ENCODE measurements at regions not wholly inside any gene's neighbourhood (a gene's known extent, or its start where the extent isn't known, plus 50 kb on each side); places are given as distances from the start of the nearest gene placed in this dataset.

DNA sequence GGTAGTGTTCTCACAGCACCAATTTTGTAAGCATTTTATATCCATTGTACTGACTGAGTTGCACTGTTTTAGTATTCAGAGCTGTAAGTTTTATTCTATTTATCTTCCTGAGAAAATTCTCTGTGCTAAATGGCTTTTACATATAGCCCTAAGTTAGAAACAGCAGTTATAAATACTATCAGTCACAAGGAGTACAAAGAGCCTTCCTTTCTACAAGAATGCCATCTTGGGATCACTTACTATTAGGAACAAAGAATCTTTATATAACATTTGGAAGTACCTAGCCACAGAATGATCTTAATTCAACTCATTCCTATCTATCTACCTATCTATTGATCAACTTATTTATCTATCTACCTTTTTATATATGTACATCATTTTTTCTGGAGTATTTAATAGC lies 423.9 kb upstream of the RGS18 start:
- no peak for DNase-seq (ENCODE audit: low read depth)

DNA sequence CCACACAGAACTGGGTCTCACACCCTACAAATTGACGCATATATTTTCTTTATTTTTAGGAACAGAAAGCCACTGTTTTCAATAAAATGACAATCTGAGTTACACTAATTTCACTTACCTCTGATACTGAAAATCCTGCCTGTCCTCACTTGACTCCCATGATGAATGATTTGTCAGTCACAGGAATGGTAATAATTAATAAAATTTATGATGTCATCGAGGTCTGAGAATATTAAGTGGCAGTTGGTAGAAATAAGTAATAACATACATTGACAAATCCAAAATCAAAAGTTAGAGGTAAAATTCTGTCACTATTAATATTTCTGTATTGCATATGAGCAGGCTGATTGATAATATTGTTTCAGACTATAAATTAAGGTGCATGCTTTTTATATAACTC lies 418.7 kb upstream of the RGS18 start:
- DNase-seq (ENCODE audit: low read depth): no peak

DNA sequence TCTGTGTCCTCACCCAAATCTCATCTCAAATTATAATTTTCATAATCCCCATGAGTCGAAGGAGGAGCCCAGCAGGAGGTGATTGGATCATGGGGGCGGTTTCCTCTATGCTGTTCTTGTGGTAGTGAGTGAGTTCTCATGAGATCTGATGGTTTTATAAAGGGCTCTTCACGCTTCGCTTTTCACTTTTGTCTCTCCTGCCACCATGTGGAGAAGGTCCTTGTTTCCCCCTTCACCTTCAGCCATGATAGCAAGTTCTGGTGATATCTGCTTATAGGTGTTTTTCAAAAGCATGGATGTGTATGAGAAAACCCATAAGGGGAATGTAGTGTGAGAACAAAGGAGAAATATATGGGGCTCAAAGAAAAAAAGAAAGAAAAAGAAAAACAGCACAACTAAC lies 405.9 kb upstream of the RGS18 start:
- peak; percentile 6 for DNase-seq (ENCODE audit: low read depth)

DNA sequence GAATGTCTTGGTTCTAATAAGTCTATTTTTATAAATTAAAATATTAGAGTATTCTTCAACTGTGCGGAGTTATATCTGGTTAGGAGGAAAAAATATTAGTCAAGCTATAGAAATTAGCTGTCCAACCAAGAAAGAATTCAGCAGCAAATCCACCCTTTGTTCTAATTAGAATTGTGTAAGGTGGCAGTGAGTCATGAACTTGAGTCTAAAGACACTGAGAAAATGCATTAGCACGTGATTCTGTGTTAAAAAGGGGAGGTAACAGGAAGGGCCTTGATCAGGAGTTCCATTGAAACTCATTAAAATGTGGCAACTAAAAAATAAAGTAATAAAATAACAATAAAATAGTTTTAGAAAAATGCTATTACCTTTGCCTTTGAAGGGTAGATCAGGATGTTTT lies 398.2 kb upstream of the RGS18 start:
- no peak for DNase-seq (ENCODE audit: low read depth)

DNA sequence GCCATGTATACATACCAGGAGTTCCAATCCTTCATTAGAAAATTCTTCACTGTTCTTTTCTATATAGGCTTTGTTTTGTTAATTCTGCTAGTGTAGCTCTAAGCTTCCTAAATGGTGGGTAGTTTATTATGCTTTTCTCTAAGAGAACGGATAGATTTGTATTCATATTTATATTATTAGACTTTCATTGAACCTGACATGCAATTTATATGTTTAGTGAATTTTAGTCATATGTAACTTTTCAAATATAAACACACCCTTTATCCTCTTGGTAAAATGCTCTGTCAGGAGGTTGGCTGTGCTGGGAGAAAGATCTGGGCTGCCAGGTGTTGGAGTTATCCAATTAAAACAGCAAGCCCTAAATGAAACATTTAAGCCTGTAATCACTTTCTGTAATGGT lies 369.7 kb upstream of the RGS18 start:
- DNase-seq (ENCODE audit: low read depth): no peak

DNA sequence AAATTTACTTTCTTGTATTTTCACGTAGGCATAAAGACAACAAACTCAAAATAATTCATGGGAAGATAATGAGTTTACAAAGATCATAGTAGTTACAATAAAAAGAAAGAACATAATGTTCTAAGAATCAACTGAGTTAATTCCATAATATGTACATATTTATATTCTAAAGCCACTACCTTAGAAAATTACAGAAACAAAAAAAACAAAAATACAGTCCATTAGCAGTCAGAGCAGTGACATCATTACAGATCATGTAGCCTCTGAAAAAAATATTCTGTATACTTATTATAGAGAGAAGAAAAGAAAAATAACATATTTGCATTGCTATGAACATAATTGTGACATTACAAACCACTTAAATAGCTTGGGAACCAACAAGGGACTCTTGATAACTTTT lies 360.1 kb upstream of the RGS18 start:
- no peak for DNase-seq (ENCODE audit: low read depth)

DNA sequence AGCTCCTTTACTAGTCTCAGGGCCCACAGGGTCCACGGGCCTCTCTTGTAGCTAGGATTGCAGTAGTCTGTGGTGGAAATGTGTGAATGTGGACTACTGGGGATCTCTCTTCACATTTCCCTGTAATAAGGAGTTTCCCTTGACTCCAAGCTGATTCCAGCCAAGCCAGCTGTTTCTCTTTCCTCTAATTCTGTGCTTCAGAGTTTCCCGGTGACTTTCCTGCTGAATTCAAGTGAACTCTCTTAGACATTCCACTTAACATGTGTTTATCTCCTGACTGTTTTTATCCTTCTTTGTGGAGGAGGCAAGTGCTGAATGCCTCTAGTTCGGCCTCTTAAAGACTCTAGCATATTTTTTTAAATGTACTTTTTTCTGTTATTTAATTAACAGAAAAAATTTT lies 354.0 kb upstream of the RGS18 start:
- DNase-seq (ENCODE audit: low read depth): peak; percentile 2

DNA sequence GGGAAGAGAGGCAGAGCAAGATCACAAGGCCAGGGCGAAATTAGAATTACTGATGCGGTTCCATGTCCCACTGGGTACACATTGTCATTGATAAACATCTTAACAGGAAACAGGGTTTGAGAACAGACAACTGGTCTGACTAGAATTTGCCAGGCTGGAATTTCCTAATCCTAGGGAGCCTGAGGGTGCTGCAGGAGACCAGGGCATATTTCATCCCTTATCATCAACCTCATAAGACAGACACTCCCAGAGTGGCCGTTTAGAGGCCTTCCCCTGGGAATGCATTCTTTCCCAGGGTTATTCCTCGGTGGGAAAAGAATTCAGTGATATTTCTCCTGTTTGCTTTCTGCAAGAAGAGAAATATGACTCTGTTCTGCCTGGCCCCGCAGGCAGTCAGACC lies 344.7 kb upstream of the RGS18 start:
- DNase-seq (ENCODE audit: low read depth): peak; percentile 1

DNA sequence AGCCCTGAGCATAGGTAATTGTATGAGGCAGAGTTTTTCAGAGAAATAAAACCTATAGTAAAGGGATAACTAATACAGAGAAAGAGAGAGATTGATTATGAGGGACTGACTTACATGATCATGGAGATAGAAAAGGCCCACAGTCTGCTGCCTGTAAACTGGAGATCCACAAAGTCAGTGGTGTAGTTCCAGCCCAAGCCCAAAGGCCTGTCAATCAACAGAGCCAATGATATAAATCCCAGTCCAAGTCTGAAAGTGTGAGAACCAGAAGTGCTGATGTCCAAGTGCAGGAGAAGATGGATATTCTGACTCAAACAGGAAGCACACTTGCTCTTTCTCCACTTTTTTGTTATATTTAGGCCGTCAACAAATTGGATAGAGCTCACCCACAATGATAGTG lies 340.1 kb upstream of the RGS18 start:
- DNase-seq (ENCODE audit: low read depth): no peak

DNA sequence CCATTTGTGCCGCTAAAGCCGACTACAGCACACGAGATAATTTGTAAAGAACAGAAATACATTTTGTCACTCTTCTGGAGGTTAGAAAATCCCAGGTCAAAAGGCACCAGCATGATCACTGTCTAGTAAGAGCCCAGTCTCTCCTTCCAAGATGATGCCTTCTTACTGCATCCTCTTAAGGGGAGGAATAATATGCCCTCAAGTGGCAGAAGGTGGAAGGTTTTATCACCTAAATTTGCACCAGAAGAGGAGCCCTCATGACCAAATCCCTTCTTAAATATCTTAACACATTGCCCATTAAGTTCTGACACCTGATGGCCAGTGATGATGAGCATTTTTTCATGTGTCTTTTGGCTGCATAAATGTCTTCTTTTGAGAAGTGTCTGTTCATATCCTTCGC lies 326.7 kb upstream of the RGS18 start:
- DNase-seq (ENCODE audit: low read depth): peak; percentile 26

DNA sequence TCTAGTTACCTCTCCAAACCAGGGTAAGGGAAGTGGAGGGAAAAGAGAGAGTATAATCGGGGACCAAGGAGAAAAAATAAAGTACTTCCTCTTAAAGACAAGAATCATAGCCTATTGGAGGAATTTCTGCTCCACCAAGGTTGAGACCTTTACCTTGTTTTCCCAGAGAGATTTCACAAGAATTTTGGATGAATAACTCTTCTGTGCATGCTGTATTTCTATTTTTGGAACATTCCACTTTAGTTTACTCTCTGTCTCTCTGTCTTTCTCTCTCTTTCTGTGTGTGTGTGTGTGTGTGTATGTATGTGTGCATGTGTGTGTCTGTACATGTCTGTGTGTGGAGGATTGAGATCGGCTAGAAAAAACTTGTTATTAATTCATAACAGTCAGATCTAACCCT lies 318.4 kb upstream of the RGS18 start:
- peak; percentile 42 for DNase-seq (ENCODE audit: low read depth)

DNA sequence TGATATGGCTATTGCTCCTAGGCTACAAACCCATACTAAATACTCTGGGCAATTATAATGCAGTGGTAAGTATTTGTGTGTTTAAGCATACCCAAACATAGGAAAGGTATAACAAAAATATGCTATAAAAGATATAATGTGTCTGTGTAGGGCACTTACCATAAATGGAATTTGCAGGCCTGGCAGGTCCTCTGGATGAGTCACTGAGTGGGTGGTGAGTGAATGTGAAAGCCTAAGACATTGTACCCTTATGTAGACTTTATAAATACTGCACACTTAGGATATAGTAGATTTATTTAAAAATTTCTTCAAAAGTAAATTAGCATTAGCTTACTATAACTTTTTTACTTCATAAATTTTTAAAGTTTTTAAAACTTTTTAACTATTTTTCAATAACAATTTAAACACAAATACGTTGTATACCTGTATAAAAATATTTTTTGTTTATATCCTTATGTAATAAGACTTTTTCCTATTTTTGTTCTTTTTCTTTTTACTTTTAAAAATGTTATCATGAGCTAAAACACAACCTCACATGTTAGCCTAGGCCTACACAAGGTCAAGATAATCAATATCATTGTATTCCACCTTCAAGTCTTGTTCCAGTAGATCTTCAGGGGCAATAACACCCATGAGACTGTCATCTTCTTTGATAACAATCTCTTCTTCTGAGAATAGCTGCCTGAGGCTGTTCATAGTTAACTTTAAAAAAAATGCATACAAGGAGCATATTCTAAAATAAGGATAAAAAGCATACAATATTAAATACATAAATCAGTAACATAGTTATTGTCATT lies 306.3 kb upstream of the RGS18 start:
- peak; percentile 30 for DNase-seq (ENCODE audit: low read depth)

DNA sequence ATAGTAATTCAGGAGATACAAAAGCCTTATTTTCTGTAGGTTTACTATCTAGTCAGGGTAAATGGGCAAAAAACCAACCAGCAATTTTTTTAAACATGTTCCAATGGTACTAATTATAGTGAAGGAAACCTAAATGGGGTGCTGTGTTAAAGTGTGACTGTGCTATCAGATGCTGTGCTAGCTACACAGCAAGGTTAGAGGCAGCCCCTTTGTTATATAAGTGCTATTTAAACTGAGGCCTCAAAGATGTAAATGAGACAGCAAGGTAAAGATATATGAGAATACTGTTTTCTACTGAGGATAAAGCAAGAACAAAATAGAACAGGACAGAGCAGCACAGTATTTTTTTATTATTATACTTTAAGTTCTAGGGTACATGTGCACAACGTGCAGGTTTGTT lies 305.4 kb upstream of the RGS18 start:
- DNase-seq (ENCODE audit: low read depth): no peak

DNA sequence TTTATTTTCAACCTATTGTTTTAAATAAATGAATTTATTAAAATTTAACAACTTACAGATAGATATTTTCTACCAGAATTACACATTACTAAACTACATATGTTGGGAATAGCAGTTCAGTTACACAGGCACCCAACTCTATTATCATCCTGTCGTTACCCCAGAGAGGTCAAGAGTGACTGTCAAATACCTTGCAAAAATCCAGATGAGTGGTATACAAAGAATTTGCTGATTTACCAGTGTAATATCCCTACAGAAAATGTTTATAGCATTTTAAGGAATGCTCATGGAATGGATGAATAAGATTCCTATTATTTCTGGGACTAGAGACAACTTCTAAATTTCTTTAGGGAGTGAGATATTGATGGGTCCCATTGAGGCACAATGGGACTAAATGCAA lies 300.7 kb upstream of the RGS18 start:
- no peak for DNase-seq (ENCODE audit: low read depth)

DNA sequence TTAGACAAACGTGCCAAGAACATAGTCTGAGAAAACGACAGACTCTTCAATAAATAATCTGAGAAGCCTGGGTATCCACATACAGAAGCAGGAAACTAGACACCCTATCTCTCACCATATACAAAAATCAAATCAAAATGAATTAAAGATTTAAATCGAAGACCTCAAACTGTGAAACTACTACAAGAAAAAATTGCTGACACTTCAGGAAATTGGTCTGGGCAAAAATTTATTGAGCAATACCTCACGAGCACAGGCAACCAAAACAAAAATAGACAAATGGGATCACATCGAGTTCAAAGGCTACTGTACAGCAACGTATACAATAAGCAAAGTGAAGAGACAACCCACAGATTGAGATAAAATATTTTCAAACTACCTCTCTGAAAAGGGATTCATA lies 292.8 kb upstream of the RGS18 start:
- DNase-seq (ENCODE audit: low read depth): no peak

DNA sequence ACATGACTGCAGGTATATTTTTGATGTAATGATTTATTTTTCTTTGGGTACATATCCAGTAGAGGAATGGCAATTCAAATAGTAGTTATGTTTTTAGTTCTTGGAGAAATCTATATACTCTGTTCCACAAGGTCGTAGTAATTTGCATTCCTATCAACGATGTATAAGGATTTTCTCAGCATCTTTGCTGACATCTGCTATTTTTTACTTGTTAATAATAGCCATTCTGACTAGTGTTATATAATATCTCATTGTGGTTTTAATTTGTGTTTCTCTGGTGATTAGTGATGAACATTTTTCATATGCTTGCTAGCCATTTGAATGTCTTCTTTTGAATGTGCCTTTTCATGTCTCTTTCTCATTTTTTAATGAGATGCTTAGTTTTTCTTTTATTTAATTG lies 292.1 kb upstream of the RGS18 start:
- DNase-seq (ENCODE audit: low read depth): no peak

DNA sequence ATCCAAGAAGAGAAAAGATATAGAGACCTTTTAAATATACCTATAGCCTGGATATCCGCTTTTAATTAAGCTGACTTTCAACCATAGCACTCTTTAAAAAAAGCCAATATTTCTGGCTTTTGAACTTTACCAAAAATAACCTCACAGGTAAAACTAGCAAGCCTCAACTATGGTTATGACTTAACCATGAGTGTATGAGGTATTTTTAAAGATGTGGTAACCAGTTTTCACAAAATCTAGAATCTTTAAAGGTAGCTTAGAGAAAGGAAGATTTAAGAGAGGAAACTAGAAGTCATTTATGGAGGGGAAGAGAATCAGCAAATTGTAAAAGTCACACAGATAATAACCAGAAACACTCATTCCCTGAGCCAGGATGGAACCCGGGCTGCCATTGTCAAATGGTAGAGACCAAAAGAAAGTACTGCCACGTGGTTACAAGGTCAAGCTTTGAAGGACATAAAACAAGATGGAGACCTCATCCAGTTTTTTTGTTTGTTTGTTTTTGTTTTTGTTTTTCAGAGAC lies 288.4 kb upstream of the RGS18 start:
- no peak for DNase-seq (ENCODE audit: low read depth)

DNA sequence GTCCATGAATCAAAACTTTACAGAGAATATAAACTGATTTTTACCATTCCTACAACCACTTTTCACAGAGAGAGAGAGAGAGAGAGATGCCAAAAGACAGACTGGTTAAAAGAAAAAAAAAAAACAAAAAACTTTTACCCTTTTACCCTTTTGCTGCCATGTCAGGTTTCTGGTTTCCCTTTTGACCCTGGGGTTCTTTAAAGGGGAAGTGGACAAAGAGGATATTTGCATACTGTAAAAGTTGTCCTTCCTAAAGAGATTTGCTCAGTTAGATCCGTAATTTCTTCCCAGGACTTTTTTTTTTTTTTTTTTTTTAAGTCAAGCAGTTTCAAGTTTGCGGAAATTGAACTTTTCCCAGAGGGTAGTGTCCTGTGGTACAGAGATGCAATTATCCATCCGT lies 287.8 kb upstream of the RGS18 start:
- DNase-seq (ENCODE audit: low read depth): no peak

DNA sequence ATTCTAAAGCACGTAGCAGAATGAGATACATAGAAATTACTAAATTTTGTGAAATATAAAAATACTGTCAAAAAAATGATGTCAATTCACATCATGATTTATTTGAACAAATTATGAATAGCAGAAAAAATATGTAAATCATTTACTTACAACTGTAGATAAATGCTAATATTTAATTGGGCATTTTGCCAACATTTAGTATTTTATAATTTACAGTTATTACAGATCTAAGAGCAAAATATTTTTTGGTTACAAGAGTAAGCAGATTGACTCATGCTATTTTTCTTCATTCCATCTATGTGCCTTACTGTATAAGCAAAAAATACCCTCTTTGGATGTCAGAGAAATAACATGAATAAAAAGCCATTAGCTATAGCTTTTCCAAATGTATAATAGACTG lies 282.3 kb upstream of the RGS18 start:
- DNase-seq (ENCODE audit: low read depth): no peak

DNA sequence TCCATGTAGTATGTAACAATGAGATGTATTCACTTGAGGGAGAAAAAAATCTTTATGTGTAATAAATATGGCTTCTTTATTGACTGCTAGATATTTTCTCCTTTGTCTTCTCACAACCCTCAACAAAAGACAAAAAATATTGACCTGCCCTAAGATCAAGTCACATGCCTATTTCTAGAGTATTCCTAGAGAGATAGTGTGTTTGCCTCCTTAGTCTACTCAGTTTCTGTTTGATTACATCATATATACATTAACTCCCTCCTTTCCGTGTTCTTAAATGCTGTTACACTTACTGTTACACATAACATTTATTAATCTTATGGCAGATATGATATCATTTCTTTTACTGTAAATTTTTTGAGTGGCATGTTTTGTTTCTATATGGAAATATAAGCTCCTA lies 281.6 kb upstream of the RGS18 start:
- no peak for DNase-seq (ENCODE audit: low read depth)

DNA sequence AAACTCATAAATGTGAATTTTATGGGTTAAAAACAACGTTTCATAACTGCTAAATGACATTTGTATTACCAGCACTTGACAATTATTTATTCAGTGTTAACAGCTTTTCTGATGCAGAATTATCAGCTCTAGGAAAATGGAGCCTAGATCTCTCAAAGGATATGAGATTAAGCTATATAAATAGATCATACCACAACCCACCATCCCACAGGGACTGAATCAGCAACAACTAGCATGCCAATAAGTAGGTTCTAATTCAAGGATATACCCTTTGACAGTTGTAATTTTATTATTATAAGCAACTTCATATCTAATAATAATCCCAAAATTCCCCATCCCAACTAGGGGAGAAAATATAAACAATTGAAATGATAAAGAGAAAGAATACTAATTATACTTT lies 275.4 kb upstream of the RGS18 start:
- no peak for DNase-seq (ENCODE audit: low read depth)

DNA sequence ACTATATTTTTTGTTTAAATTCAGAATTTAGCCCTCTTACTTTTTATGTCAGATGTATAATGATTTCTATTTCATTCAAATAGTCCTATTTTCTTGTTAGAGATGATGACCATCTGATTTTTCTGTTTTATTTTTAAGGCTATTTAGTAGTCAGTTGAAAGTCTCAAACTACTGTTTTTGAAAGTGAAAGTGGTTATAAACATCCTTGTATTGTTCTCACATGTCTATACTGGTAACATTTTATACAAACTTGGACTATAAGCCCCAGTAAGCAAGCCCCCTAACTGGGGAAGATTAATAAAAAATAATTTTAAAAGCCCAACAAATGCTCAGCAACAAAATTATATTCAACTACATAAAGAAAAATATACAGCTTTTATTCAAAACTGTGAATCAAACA lies 271.3 kb upstream of the RGS18 start:
- peak; percentile 9 for DNase-seq (ENCODE audit: low read depth)

DNA sequence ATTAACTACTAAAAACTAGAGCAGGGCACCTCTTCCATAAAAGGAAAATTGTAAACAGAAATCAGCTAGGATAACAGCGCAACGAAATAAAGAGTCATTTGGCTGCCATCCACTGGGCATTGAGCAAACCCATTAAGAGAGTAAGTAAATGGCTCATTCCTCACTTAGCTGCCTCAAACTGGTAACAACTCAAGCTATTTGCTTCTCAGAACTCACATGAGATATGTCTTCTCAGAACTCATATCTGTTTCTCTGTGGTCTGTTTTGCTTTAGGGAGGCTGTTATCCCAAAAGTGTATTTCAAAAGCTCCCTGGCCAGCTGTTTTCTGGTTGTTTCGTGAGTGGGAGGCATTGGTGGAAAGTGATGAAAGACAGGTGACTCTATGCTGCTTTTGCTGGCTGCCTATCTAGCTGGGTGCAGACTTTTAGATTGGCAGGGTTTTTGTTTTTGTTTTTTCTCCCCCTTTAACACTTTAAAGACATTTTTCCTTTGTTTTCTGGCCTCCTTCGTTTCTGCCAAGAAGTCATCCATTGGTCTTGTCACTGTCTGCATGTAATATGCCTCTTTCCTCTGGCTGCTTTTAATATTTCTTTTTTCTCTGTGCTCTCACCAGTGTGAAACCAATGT lies 269.2 kb upstream of the RGS18 start:
- peak; percentile 57 for DNase-seq (ENCODE audit: low read depth)

Data from LHCN-M2 (cell line).